B cell (primary cell): ENCODE measurements at regions not wholly inside any gene's neighbourhood (a gene's known extent, or its start where the extent isn't known, plus 50 kb on each side); places are given as distances from the start of the nearest gene placed in this dataset.

Experiments
- CTCF ChIP-seq: fragments of 200-600 bp; IDR thresholded peaks from one replicate; pipeline ENCODE4 v1.8.0; 2022; ENCODE audit warnings: antibody characterized with exemption, mild to moderate bottlenecking
- EZH2 ChIP-seq: IDR thresholded peaks from 2 replicates; pipeline ENCODE4 v1.6.1; 2012; ENCODE audit warnings: borderline replicate concordance, low read depth, mild to moderate bottlenecking, moderate library complexity, low read length; ENCODE audit not compliant: insufficient read depth, poor library complexity, severe bottlenecking

- TF ChIP-seq EZH2 (no peak), CTCF (no peak)
Measured at GRCh38 chr2:15880226-15881119, 59.9 kb upstream of the MYCN start.
